ENCODE measurements at regions not wholly inside any gene's neighbourhood (a gene's known extent, or its start where the extent isn't known, plus 50 kb on each side); places are given as distances from the start of the nearest gene placed in this dataset.

DNA sequence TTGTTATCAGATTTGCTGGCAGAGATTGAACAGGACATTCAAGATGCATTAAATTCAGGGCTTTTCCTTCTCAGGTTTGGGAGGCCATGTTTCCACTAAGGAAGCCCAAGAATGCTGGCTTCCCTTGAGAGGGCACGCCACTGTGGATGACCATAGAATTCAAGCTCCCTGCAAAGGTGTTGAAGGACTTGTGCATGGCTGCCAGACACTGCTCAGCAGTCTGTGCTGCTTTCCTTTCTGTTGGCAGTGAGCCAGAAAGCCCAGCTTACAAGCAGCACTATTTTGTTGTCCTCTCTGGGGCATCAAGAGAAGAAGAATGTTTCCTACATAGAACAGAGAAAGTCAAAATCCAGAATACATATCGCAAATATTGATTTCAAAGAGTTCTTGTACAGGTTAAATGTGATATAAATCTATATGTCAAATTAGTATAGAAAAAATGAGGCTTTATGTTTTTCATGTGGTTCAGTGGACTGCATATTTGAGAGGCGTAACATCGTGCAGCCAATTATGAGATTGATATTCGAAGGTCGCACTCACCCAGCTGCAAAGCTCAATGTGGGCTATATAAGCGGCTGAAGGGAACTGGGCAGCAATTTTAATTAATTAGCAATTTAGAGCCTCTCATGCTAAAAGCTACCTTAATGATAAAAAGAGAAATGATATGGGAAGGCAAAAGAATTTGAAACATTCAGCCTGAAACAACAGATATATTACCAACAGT, 103.1 kb upstream of the ISL1 start:
- intact Hi-C loops (cut with DNase I), result no loop called here
- no peaks in the 10 kb centered on the region for H3K36me3 ChIP-seq
- ATAC-seq (no peak), DNase-seq (no peak)
- no peaks in the 10 kb centered on the region for H3K4me1 ChIP-seq
- no peak overlapping the region for H3K4me3 ChIP-seq
- H3K27ac ChIP-seq, result no peak overlapping the region
- H3K9me3 ChIP-seq, result no peaks in the 10 kb centered on the region
- no peaks in the 10 kb centered on the region for H3K27me3 ChIP-seq (ENCODE audit: low read depth)
- TF ChIP-seq, protein P1, sequence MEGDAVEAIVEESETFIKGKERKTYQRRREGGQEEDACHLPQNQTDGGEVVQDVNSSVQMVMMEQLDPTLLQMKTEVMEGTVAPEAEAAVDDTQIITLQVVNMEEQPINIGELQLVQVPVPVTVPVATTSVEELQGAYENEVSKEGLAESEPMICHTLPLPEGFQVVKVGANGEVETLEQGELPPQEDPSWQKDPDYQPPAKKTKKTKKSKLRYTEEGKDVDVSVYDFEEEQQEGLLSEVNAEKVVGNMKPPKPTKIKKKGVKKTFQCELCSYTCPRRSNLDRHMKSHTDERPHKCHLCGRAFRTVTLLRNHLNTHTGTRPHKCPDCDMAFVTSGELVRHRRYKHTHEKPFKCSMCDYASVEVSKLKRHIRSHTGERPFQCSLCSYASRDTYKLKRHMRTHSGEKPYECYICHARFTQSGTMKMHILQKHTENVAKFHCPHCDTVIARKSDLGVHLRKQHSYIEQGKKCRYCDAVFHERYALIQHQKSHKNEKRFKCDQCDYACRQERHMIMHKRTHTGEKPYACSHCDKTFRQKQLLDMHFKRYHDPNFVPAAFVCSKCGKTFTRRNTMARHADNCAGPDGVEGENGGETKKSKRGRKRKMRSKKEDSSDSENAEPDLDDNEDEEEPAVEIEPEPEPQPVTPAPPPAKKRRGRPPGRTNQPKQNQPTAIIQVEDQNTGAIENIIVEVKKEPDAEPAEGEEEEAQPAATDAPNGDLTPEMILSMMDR (IDR thresholded peaks at IDR 0.05), result no peak

DNA sequence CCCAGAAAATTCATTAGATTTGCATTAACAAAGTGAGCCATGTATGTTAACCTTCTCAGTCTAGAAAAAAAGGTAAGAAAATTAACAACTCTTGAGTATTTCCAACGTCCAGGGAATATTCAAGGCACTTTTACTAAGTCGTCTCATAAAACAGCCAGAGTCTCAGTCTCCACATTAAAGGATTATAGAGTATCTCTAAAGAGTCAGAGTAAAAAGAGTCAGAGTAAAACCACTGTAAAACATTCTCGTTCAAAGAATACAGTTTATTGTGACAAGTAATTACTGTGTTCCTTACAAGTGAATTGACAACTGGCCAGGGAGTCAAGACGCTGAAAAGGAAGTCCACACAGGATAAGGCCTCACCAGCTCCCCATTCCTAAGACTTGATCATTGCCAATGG, 97.2 kb upstream of the ISL1 start:
- no peak overlapping the region for H3K4me3 ChIP-seq
- intact Hi-C loops (cut with DNase I), result no loop called here
- no peaks in the 10 kb centered on the region for H3K4me1 ChIP-seq
- no peak overlapping the region for H3K27ac ChIP-seq
- ATAC-seq, result no peak
- TF ChIP-seq, protein P1 (IDR thresholded peaks at IDR 0.05), result no peak
- no peak for DNase-seq
- H3K9me3 ChIP-seq, result no peaks in the 10 kb centered on the region
- no peaks in the 10 kb centered on the region for H3K27me3 ChIP-seq (ENCODE audit: low read depth)
- no peaks in the 10 kb centered on the region for H3K36me3 ChIP-seq

DNA sequence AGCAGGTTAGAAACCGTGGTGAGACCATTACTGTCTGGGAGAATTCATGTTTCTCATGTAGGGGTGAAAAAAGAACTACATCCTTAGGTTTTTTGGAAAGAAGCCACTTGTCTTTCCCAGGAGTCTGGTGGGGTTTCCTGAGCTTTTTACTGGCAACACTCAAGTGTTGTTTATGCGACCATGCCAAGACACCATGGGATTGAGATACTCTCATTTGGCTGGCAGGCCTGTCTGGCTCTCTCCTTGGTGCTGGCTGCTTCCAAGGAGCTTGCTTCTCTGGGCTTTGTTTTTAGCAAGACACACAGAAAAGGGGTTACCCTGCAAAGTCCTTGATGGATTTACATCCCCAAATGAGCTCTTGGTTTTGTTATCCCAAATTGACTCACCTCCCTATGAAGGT, 80.9 kb upstream of the ISL1 start:
- Histone ChIP-seq H3K36me3 (no peaks in the 10 kb centered on the region), H3K27me3 (ENCODE audit: low read depth) (no peaks in the 10 kb centered on the region), H3K4me3 (no peak overlapping the region), H3K27ac (no peak overlapping the region), H3K9me3 (no peaks in the 10 kb centered on the region), H3K4me1 (no peaks in the 10 kb centered on the region)
- ATAC-seq (no peak), DNase-seq (no peak)
- TF ChIP-seq, protein P1 (IDR thresholded peaks at IDR 0.05), result no peak
- intact Hi-C loops (cut with DNase I), result no loop called here

DNA sequence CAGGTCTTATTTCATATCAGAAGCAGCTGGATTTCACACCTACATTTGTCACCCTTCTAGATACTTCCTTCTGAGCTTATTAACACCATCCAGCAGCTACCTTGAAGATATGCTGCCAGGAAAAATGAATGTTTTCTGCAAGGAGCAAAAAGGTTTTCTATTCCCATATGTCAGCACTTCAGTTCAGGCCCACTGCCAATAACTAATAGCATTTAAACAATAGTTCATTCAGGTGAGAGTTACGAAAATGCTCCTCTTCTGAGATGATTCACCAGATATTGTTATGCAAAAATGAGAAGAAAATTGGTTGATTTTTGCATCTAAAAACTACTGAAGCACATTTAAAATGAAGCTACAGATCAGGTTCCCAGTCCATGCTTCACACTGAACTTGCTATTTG, 56.4 kb upstream of the ISL1 start:
- TF ChIP-seq, protein P1 (IDR thresholded peaks at IDR 0.05), result no peak
- no peak overlapping the region for H3K27ac ChIP-seq
- H3K27me3 ChIP-seq (ENCODE audit: low read depth), result no peaks in the 10 kb centered on the region
- DNase-seq (no peak), ATAC-seq (no peak)
- H3K4me3 ChIP-seq, result no peak overlapping the region
- no peaks in the 10 kb centered on the region for H3K9me3 ChIP-seq
- no peaks in the 10 kb centered on the region for H3K4me1 ChIP-seq
- intact Hi-C loops (cut with DNase I), result no loop called here
- H3K36me3 ChIP-seq, result no peaks in the 10 kb centered on the region
